ENCODE measurements at regions not wholly inside any gene's neighbourhood (a gene's known extent, or its start where the extent isn't known, plus 50 kb on each side); places are given as distances from the start of the nearest gene placed in this dataset.

DNA sequence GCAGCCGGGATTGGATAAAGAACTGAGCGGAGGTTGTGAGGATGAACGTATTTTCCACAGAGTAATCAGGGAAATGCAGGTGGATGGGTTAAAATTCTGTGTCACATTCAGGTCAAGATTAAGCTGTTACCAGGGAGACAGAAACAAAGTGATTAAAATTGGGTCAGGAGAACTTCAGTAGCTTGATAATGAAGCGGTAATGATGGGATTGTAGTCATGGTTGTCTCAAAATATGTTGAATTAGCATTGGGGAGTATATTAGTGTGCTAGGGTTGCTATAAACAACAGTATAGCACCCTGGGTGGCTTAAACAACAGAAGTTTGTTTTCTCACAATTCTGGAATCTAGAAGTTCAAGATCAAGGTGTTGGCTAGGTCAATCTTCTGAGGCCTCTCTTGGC, 155.5 kb downstream of the GJA1 start (continued):
- TF ChIP-seq, protein P1, sequence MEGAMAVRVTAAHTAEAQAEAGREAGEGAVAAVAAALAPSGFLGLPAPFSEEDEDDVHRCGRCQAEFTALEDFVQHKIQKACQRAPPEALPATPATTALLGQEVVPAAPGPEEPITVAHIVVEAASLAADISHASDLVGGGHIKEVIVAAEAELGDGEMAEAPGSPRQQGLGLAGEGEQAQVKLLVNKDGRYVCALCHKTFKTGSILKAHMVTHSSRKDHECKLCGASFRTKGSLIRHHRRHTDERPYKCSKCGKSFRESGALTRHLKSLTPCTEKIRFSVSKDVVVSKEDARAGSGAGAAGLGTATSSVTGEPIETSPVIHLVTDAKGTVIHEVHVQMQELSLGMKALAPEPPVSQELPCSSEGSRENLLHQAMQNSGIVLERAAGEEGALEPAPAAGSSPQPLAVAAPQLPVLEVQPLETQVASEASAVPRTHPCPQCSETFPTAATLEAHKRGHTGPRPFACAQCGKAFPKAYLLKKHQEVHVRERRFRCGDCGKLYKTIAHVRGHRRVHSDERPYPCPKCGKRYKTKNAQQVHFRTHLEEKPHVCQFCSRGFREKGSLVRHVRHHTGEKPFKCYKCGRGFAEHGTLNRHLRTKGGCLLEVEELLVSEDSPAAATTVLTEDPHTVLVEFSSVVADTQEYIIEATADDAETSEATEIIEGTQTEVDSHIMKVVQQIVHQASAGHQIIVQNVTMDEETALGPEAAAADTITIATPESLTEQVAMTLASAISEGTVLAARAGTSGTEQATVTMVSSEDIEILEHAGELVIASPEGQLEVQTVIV (IDR thresholded peaks at IDR 0.05; ENCODE audit: borderline replicate concordance, partially characterized antibody), result no peak
- TF ChIP-seq MYB (IDR thresholded peaks at IDR 0.05; ENCODE audit: borderline replicate concordance, low read depth, low read length), result no peak
- TF ChIP-seq TARDBP (IDR thresholded peaks at IDR 0.05; ENCODE audit: borderline replicate concordance), result no peak
- TF ChIP-seq PML (IDR thresholded peaks at IDR 0.05; ENCODE audit: low read length), result no peak
- no peak for TF ChIP-seq CEBPB (IDR thresholded peaks at IDR 0.05; ENCODE audit: borderline replicate concordance in 1 of 2, low read depth in 2 of 2, low read length in 2 of 2)
- no peak for TF ChIP-seq ZSCAN29 (IDR thresholded peaks at IDR 0.05)

DNA sequence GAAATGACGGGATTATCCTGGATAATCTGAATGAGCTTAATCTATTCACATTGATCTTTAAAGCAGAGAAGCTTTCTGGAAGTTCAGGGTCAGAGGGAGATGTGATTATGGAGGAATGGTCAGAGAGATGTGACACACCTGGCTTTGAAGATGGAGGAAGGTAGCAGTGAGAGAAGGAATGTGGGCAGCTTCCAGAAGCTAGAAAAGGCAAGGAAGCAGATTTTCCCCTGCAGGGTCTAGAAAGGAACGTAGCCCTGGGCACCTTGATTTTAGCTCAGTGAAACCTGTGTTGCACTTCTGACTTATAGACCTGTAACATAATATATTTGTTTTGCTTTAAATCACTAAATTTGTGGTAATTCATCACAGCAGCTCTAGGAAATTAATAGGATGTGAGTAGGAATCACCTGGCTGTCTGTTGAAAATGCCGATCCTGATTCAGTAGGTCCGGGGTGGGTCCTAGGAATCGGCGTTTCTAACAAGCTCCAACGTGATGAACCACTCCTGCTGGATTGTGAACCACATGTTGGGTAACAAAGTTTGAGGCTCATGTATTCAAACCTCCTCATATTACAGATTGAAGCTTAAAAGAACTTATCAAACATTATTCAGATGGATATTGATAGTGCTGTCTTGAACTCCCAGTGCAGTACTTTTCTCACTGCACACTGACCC, 157.0 kb downstream of the GJA1 start:
- 27% methylated on average over 7 of the region's 7 CpGs for WGBS (ENCODE audit: insufficient coverage, insufficient replicate concordance, low lambda C conversion rate, missing lambda C conversion rate)
- Histone ChIP-seq H3K9ac (ENCODE audit: control insufficient read depth, insufficient read depth, low read length) (no peak overlapping the region), H4K20me1 (ENCODE audit: control insufficient read depth, insufficient read depth) (no peaks in the 10 kb centered on the region), H3K79me2 (ENCODE audit: control insufficient read depth, insufficient read depth, low read length) (no peaks in the 10 kb centered on the region), H3K9me3 (replicated peaks; ENCODE audit: control insufficient read depth, insufficient read depth, low read length) (no peaks in the 10 kb centered on the region), H3K27me3 (replicated peaks in 1 of 2; ENCODE audit: control insufficient read depth in 2 of 2, insufficient read depth in 2 of 2, low read length in 1 of 2) (no peaks in the 10 kb centered on the region), H3K4me3 (no peak overlapping the region), H3K4me2 (ENCODE audit: control insufficient read depth, insufficient read depth) (no peak overlapping the region), H3K27ac (ENCODE audit: control insufficient read depth, insufficient read depth) (no peak overlapping the region), H3K4me1 (ENCODE audit: control insufficient read depth, insufficient read depth, low read length) (no peaks in the 10 kb centered on the region), H2AFZ (ENCODE audit: control insufficient read depth, low read depth, low read length) (no peak overlapping the region), H3K36me3 (ENCODE audit: control insufficient read depth in 2 of 2, insufficient read depth in 2 of 2, low read length in 1 of 2) (no peaks in the 10 kb centered on the region)
- no peak for DNase-seq (ENCODE audit: low read depth, low spot score)
- in situ Hi-C loops (cut with MboI) (no loop called here), intact Hi-C loops (cut with micrococcal nuclease; ENCODE audit: unreplicated experiment) (no loop called here)
- FAIRE-seq, result no peak
- BruUV-seq (replicated peaks), result no TSS peak
- TF ChIP-seq, protein P2, sequence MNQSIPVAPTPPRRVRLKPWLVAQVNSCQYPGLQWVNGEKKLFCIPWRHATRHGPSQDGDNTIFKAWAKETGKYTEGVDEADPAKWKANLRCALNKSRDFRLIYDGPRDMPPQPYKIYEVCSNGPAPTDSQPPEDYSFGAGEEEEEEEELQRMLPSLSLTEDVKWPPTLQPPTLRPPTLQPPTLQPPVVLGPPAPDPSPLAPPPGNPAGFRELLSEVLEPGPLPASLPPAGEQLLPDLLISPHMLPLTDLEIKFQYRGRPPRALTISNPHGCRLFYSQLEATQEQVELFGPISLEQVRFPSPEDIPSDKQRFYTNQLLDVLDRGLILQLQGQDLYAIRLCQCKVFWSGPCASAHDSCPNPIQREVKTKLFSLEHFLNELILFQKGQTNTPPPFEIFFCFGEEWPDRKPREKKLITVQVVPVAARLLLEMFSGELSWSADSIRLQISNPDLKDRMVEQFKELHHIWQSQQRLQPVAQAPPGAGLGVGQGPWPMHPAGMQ (IDR thresholded peaks at IDR 0.05; ENCODE audit: borderline replicate concordance), result no peak
- TF ChIP-seq NFIC (IDR thresholded peaks at IDR 0.05; ENCODE audit: low read depth, low read length), result no peak
- TF ChIP-seq LARP7 (IDR thresholded peaks at IDR 0.05), result no peak
- TF ChIP-seq RBBP5 (conservative IDR thresholded peaks at IDR 0.05), result no peak
- TF ChIP-seq CHD4 (IDR thresholded peaks at IDR 0.05), result no peak
- no peak for TF ChIP-seq CBX5 (IDR thresholded peaks at IDR 0.05; ENCODE audit: low read depth)
- no peak for TF ChIP-seq POLR2AphosphoS2 (IDR thresholded peaks at IDR 0.05; ENCODE audit: low read depth, low read length)
- ChIA-PET POLR2A (no interaction called here), SMC1A (ENCODE audit: uncharacterized antibody, unreplicated experiment) (interaction anchor here (0.7 kb wide), 1 partner anchor 18 kb away, joined by 3 read pairs; no protein-coding TSS in a partner anchor), CTCF (interaction anchor here (1.3 kb wide), 1 partner anchor 26 kb away, joined by 3 read pairs; no protein-coding TSS in a partner anchor), RAD21 (ENCODE audit: unreplicated experiment) (no interaction called here)
- ATAC-seq, result no peak

Measured in GM12878 (cell line).